PC-9 (cell line): ENCODE measurements at regions not wholly inside any gene's neighbourhood (a gene's known extent, or its start where the extent isn't known, plus 50 kb on each side); places are given as distances from the start of the nearest gene placed in this dataset.

Experiments used
- BruUV-seq: library from RNA; stranded (reverse); fragments of 400-500 nt; replicated peaks from 2 replicates; lab custom pipeline; 2021; lab: Mats Ljungman, UMichigan
- CTCF ChIA-PET: fragments of 300-600 bp; sonication (Branson Sonifier 250); formaldehyde crosslinking; loops from one replicate; lab custom pipeline; 2022; ENCODE audit warnings: antibody characterized with exemption; lab: Charles Lee
- POLR2A ChIA-PET: fragments of 300-600 bp; sonication (Branson Sonifier 250); formaldehyde crosslinking; loops from one replicate; lab custom pipeline; 2022; ENCODE audit warnings: antibody characterized with exemption; ENCODE audit not compliant: unreplicated experiment; lab: Charles Lee
- DNase-seq, 2 experiments: peaks; one replicate each; pipeline versions ENCODE4 v3.0.0 to v3.0.0-alpha.2; 2015 to 2022; ENCODE audit warnings: mixed read lengths in 1 of 2
- H2AFZ ChIP-seq: fragments of 200-600 bp; sonication (generic); 2 replicates; pipeline ENCODE4 v1.8.1; 2017; ENCODE audit warnings: antibody characterized with exemption
- H3F3A ChIP-seq: fragments of 200-600 bp; sonication (generic); 2 replicates; pipeline ENCODE4 v1.8.1; 2017; ENCODE audit warnings: antibody characterized with exemption, mild to moderate bottlenecking, low read depth; ENCODE audit not compliant: insufficient read depth
- H3K27ac ChIP-seq: fragments of 200-600 bp; sonication (generic); 2 replicates; pipeline ENCODE4 v1.6.1; 2016; ENCODE audit warnings: mixed run types
- H3K27me3 ChIP-seq: fragments of 200-600 bp; sonication (generic); 2 replicates; pipeline ENCODE4 v1.6.1; 2016; ENCODE audit warnings: low read depth, mixed run types; ENCODE audit not compliant: insufficient read depth
- H3K36me3 ChIP-seq: fragments of 200-600 bp; sonication (generic); 2 replicates; pipeline ENCODE4 v1.6.1; 2016; ENCODE audit warnings: low read depth, mixed run types
- H3K4me1 ChIP-seq: fragments of 200-600 bp; sonication (generic); replicated peaks from 2 replicates; pipeline ENCODE4 v1.6.1; 2016; ENCODE audit warnings: mixed run types; ENCODE audit not compliant: insufficient read depth
- H3K4me2 ChIP-seq: fragments of 200-600 bp; sonication (generic); 2 replicates; pipeline ENCODE4 v1.6.1; 2017; ENCODE audit warnings: mixed run types
- H3K4me3 ChIP-seq: fragments of 200-600 bp; sonication (generic); 2 replicates; pipeline ENCODE4 v1.6.1; 2016; ENCODE audit warnings: mixed run types
- H3K79me2 ChIP-seq: fragments of 200-600 bp; sonication (generic); 2 replicates; pipeline ENCODE4 v1.6.1; 2017; ENCODE audit warnings: low read depth, mixed run types
- H3K9me2 ChIP-seq: fragments of 200-600 bp; sonication (generic); 2 replicates; pipeline ENCODE4 v1.8.1; 2017; ENCODE audit warnings: mild to moderate bottlenecking; ENCODE audit not compliant: insufficient read depth
- H3K9me3 ChIP-seq: fragments of 200-600 bp; sonication (generic); 2 replicates; pipeline ENCODE4 v1.8.1; 2016; ENCODE audit warnings: low read depth; ENCODE audit not compliant: insufficient read depth
- H4K20me1 ChIP-seq: fragments of 200-600 bp; sonication (generic); 2 replicates; pipeline ENCODE4 v1.8.1; 2017; ENCODE audit not compliant: insufficient read depth
- EZH2 ChIP-seq: fragments of 200-600 bp; sonication (generic); IDR thresholded peaks from 2 replicates; pipeline ENCODE4 v1.8.0; 2017; ENCODE audit warnings: antibody characterized with exemption, low read depth
- intact Hi-C: fragments of 100-400 bp; cut with micrococcal nuclease; formaldehyde crosslinking; loops from one replicate; pipeline ENCODE4 v1.10.0; 2022; ENCODE audit not compliant: unreplicated experiment
- TF ChIP-seq, protein P1 (sequence below): fragments of 200-600 bp; sonication (generic); conservative IDR thresholded peaks from 2 replicates; pipeline ENCODE4 v1.6.1; 2017; ENCODE audit warnings: mixed run types, antibody characterized with exemption, mild to moderate bottlenecking, moderate library complexity

DNA sequence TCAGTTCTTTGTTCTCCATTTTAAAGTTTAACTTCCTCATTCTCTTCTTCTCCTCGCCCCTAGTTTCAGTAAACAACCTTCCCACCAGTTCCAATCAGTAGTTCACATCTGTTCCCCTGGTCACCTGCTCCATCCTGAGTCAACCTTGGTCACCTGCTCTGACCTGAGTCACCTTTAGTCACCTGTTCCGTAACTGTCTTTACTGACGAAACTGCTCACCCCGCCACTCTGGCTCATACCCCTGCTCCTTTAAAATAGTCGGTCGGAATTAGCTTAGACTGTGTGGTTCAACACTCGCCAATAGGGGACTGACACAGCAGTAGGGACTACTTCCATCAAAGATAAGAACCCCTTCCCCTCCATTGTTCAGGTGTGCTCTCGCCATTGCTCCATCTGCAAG is 76.3 kb upstream of the GPBP1 start:
- Histone ChIP-seq H3K27ac (no peak overlapping the region), H3F3A (no peaks in the 10 kb centered on the region), H2AFZ (no peak overlapping the region), H3K4me1 (peaks cover 20% of the 10 kb centered on the region), H3K4me2 (no peak overlapping the region), H3K36me3 (no peaks in the 10 kb centered on the region), H3K4me3 (no peak overlapping the region), H3K9me2 (no peaks in the 10 kb centered on the region), H3K9me3 (peaks cover 20% of the 10 kb centered on the region), H3K79me2 (no peaks in the 10 kb centered on the region), H3K27me3 (no peaks in the 10 kb centered on the region), H4K20me1 (no peaks in the 10 kb centered on the region)
- BruUV-seq: no TSS peak
- intact Hi-C loops: no loop called here
- ChIA-PET CTCF (no interaction called here), POLR2A (no interaction called here)
- TF ChIP-seq, protein P1, sequence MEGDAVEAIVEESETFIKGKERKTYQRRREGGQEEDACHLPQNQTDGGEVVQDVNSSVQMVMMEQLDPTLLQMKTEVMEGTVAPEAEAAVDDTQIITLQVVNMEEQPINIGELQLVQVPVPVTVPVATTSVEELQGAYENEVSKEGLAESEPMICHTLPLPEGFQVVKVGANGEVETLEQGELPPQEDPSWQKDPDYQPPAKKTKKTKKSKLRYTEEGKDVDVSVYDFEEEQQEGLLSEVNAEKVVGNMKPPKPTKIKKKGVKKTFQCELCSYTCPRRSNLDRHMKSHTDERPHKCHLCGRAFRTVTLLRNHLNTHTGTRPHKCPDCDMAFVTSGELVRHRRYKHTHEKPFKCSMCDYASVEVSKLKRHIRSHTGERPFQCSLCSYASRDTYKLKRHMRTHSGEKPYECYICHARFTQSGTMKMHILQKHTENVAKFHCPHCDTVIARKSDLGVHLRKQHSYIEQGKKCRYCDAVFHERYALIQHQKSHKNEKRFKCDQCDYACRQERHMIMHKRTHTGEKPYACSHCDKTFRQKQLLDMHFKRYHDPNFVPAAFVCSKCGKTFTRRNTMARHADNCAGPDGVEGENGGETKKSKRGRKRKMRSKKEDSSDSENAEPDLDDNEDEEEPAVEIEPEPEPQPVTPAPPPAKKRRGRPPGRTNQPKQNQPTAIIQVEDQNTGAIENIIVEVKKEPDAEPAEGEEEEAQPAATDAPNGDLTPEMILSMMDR: no peak
- no peak for TF ChIP-seq EZH2
- no peak for DNase-seq

DNA sequence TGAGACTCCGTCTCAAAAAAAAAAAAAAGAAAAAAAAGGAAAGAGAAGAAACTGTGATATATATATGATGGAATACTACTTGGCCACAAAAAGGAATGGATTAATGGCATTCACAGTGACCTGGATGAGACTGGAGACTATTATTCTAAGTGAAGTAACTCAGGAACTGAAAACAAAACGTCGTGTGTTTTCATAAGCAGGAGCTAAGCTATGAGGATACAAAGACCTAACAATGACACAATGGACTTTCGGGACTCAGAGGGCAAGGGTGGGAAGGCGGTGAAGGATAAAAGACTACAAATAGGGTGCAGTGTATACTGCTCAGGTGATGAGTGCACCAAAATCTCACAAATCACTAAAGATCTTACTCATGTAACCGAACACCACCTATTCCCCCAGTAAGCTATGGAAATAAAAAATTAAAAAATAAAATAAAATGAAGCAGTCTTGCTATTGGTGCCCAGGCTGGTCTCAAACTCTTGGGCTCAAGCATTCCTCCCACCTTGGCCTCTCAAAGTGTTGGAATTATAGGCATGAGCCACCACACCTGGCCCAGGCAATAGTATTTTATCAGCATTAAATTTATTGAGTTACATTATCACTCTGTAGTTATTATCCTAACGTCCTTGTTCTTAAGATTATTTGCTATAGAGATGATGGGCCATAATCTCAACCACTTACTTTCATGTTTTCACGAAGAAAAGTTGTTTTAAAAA is 71.5 kb upstream of the GPBP1 start:
- Histone ChIP-seq H3K79me2 (no peaks in the 10 kb centered on the region), H3K36me3 (no peaks in the 10 kb centered on the region), H3F3A (no peaks in the 10 kb centered on the region), H3K4me3 (no peak overlapping the region), H3K27ac (no peak overlapping the region), H3K9me2 (no peaks in the 10 kb centered on the region), H3K4me1 (no peaks in the 10 kb centered on the region), H3K4me2 (no peak overlapping the region), H3K9me3 (peaks cover 9% of the 10 kb centered on the region), H3K27me3 (no peaks in the 10 kb centered on the region), H4K20me1 (no peaks in the 10 kb centered on the region), H2AFZ (no peak overlapping the region)
- CTCF ChIA-PET: interaction anchor here (0.6 kb wide), 2 partner anchors 98 to 951 kb away, joined by 3 read pairs; no protein-coding TSS in a partner anchor
- TF ChIP-seq, protein P1: no peak
- no peak for TF ChIP-seq EZH2
- POLR2A ChIA-PET: no interaction called here
- no peak for DNase-seq
- intact Hi-C loops: no loop called here
- no TSS peak for BruUV-seq

DNA sequence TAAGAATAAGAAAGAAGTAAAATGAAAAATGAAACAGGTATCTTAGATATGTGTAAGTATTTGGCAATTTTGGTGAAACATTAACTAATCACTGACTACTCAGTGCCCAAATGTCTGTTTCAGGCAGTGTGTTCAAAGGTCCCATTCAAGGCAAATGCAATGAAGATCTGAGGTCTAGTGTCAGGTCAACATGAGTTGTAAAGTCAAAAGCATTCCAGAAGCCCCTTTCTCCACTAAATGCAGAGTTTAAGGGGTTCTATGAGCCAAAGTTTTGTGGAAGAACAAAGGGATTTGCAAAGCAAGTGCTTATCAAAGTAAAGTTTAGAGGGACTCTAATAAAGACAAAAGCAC is 71.0 kb upstream of the GPBP1 start:
- H3K9me3 ChIP-seq: peaks cover 6% of the 10 kb centered on the region
- no peaks in the 10 kb centered on the region for H3K9me2 ChIP-seq
- no peak overlapping the region for H3K4me2 ChIP-seq
- ChIA-PET POLR2A (no interaction called here), CTCF (no interaction called here)
- no peaks in the 10 kb centered on the region for H3K79me2 ChIP-seq
- no peaks in the 10 kb centered on the region for H3K4me1 ChIP-seq
- BruUV-seq: no TSS peak
- no peaks in the 10 kb centered on the region for H3F3A ChIP-seq
- no peaks in the 10 kb centered on the region for H4K20me1 ChIP-seq
- TF ChIP-seq, protein P1: no peak
- TF ChIP-seq EZH2: no peak
- no peak overlapping the region for H3K4me3 ChIP-seq
- no peak overlapping the region for H2AFZ ChIP-seq
- H3K27me3 ChIP-seq: no peaks in the 10 kb centered on the region
- intact Hi-C loops: no loop called here
- H3K36me3 ChIP-seq: no peaks in the 10 kb centered on the region
- no peak for DNase-seq
- no peak overlapping the region for H3K27ac ChIP-seq
